ENCODE measurements at regions not wholly inside any gene's neighbourhood (a gene's known extent, or its start where the extent isn't known, plus 50 kb on each side); places are given as distances from the start of the nearest gene placed in this dataset.

DNA sequence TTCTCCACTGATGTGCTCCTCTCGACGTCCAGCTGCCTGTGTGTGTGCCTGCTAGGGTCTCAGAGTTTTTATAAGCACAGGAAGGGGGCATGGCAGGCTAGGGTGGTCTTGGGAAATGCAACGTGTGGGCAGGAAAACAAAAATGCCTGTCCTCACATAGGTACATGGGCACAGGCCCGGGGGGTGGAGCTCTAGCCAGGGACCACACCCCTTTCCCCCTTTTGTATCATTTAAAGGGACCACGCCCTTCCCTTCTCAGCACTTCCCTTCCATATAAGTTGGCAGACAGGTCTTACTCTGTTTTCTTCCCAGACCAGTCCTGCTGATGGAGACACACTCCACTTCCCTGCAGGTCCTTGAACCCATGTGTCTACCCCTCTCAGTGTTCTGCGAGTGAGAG is 645.0 kb downstream of the CBLN2 start:
- Histone ChIP-seq H3K27me3 (replicated peaks; ENCODE audit: control insufficient read depth, insufficient read depth, low read length, poor library complexity, severe bottlenecking) (no peaks in the 10 kb centered on the region), H3K36me3 (ENCODE audit: control insufficient read depth, insufficient read depth, low read length) (no peaks in the 10 kb centered on the region), H3K9me3 (ENCODE audit: control insufficient read depth, low read length) (no peaks in the 10 kb centered on the region), H3K4me1 (ENCODE audit: control insufficient read depth, insufficient read depth, low read length, poor library complexity, severe bottlenecking) (no peaks in the 10 kb centered on the region), H3K27ac (ENCODE audit: insufficient read depth, low read length, poor library complexity, severe bottlenecking) (no peak overlapping the region), H3K4me3 (ENCODE audit: insufficient read depth, low read depth, low read length, poor library complexity, severe bottlenecking) (no peak overlapping the region)
- DNase-seq: no peak

DNA sequence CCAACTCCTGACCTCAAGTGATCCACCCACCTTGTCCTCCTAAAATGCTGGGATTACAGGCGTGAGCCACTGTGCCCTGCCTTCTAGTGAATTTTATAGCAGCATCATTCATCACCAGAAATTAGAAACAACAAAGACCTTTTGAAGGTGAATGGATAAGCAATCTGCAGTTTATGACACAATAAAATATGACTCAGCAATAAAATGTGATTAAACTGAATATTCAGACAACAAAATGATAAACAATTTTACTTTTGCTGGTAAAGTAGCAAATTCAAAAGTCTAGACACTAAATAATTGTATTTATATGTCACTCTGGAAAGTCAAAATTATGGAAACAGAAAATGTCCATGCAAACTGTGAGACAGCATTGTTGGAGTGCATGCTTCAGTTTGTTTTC is 656.6 kb downstream of the CBLN2 start:
- no peaks in the 10 kb centered on the region for H3K9me3 ChIP-seq (ENCODE audit: control insufficient read depth, low read length)
- no peaks in the 10 kb centered on the region for H3K4me1 ChIP-seq (ENCODE audit: control insufficient read depth, insufficient read depth, low read length, poor library complexity, severe bottlenecking)
- H3K27me3 ChIP-seq (replicated peaks; ENCODE audit: control insufficient read depth, insufficient read depth, low read length, poor library complexity, severe bottlenecking): no peaks in the 10 kb centered on the region
- no peaks in the 10 kb centered on the region for H3K36me3 ChIP-seq (ENCODE audit: control insufficient read depth, insufficient read depth, low read length)
- H3K27ac ChIP-seq (ENCODE audit: insufficient read depth, low read length, poor library complexity, severe bottlenecking): no peak overlapping the region
- no peak overlapping the region for H3K4me3 ChIP-seq (ENCODE audit: insufficient read depth, low read depth, low read length, poor library complexity, severe bottlenecking)
- DNase-seq: no peak

DNA sequence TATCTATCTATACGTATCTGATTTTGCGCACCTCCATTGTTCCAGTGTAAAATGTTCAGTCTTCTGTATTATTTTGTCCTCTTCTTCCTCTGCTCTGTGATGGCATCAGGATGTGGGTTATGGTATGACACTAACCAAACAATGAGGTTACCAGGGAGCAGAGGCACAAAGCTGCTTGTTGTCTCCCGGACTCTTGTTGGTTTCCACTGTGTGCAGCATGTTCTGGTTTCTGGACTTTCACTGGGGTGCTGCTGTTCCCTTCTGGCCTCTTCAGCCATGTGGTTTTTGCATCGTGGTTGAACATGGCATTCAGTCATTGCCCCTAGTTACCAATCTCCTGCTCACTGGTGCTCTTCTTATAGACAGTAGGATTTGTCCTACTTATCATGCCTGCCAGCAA is 665.9 kb downstream of the CBLN2 start:
- H3K27ac ChIP-seq (ENCODE audit: insufficient read depth, low read length, poor library complexity, severe bottlenecking): no peak overlapping the region
- no peak overlapping the region for H3K4me3 ChIP-seq (ENCODE audit: insufficient read depth, low read depth, low read length, poor library complexity, severe bottlenecking)
- no peaks in the 10 kb centered on the region for H3K4me1 ChIP-seq (ENCODE audit: control insufficient read depth, insufficient read depth, low read length, poor library complexity, severe bottlenecking)
- no peaks in the 10 kb centered on the region for H3K27me3 ChIP-seq (replicated peaks; ENCODE audit: control insufficient read depth, insufficient read depth, low read length, poor library complexity, severe bottlenecking)
- no peaks in the 10 kb centered on the region for H3K36me3 ChIP-seq (ENCODE audit: control insufficient read depth, insufficient read depth, low read length)
- no peaks in the 10 kb centered on the region for H3K9me3 ChIP-seq (ENCODE audit: control insufficient read depth, low read length)
- no peak for DNase-seq

DNA sequence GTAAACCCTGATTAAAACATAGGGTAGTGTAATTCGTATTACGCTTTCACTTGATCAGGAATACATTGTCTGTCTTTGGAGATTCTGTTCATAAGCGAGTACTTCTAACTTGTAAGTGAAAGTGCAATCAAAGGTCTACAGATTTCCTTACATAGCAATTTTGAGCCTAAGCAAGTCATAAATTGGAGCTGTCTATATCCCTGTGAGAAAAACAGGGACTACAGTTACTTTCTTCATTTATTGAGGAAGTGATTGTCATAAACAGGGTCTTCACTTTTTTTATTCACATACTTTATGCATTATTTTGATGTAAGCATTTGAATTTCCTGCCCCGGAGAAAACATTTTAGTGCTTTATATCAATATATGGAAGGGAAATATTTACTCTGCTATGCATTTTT is 670.4 kb downstream of the CBLN2 start:
- no peaks in the 10 kb centered on the region for H3K36me3 ChIP-seq (ENCODE audit: control insufficient read depth, insufficient read depth, low read length)
- no peak for DNase-seq
- H3K27ac ChIP-seq (ENCODE audit: insufficient read depth, low read length, poor library complexity, severe bottlenecking): no peak overlapping the region
- no peaks in the 10 kb centered on the region for H3K27me3 ChIP-seq (replicated peaks; ENCODE audit: control insufficient read depth, insufficient read depth, low read length, poor library complexity, severe bottlenecking)
- H3K4me1 ChIP-seq (ENCODE audit: control insufficient read depth, insufficient read depth, low read length, poor library complexity, severe bottlenecking): no peaks in the 10 kb centered on the region
- no peak overlapping the region for H3K4me3 ChIP-seq (ENCODE audit: insufficient read depth, low read depth, low read length, poor library complexity, severe bottlenecking)
- no peaks in the 10 kb centered on the region for H3K9me3 ChIP-seq (ENCODE audit: control insufficient read depth, low read length)

DNA sequence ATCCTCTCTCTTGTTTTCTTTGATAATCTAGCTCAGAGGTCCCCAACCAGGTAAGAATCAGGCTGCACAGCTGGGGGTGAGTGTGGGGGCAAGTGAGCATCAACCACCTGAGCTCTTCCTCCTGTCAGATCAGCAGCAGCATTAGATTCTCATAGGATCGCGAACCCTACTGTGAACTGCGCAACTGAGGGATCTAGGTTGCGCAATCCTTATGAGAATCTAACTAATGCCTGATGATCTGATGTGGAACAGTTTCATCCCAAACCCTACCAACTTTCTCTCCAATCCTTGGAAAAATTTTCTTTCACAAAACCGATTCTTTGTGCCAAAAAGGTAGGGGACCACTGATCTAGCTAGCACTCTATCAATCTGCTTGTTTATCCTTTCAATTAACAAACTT is 678.3 kb downstream of the CBLN2 start:
- H3K36me3 ChIP-seq (ENCODE audit: control insufficient read depth, insufficient read depth, low read length): no peaks in the 10 kb centered on the region
- H3K4me1 ChIP-seq (ENCODE audit: control insufficient read depth, insufficient read depth, low read length, poor library complexity, severe bottlenecking): no peaks in the 10 kb centered on the region
- DNase-seq: no peak
- no peaks in the 10 kb centered on the region for H3K27me3 ChIP-seq (replicated peaks; ENCODE audit: control insufficient read depth, insufficient read depth, low read length, poor library complexity, severe bottlenecking)
- no peak overlapping the region for H3K4me3 ChIP-seq (ENCODE audit: insufficient read depth, low read depth, low read length, poor library complexity, severe bottlenecking)
- no peaks in the 10 kb centered on the region for H3K9me3 ChIP-seq (ENCODE audit: control insufficient read depth, low read length)
- H3K27ac ChIP-seq (ENCODE audit: insufficient read depth, low read length, poor library complexity, severe bottlenecking): no peak overlapping the region

DNA sequence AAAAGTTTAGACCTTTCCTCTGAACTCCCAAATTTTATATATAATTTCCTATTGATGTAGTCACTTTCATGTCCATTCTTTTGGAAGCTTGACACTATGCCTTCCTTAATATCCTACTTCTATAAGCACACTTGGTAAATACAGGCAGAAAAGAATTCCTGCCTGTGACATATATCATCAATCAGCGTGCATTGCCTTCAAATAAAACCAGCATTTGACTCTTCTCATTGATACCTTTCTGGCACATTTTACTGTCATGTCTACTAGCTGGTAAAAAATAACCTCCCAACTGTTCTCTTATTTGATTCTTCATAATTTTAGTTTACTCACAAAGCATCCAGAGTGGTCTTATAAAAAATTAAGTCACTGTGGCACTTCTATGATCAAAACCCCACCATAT is 693.5 kb downstream of the CBLN2 start:
- no peaks in the 10 kb centered on the region for H3K4me1 ChIP-seq (ENCODE audit: control insufficient read depth, insufficient read depth, low read length, poor library complexity, severe bottlenecking)
- no peaks in the 10 kb centered on the region for H3K27me3 ChIP-seq (replicated peaks; ENCODE audit: control insufficient read depth, insufficient read depth, low read length, poor library complexity, severe bottlenecking)
- H3K4me3 ChIP-seq (ENCODE audit: insufficient read depth, low read depth, low read length, poor library complexity, severe bottlenecking): no peak overlapping the region
- H3K9me3 ChIP-seq (ENCODE audit: control insufficient read depth, low read length): no peaks in the 10 kb centered on the region
- no peak for DNase-seq
- H3K27ac ChIP-seq (ENCODE audit: insufficient read depth, low read length, poor library complexity, severe bottlenecking): no peak overlapping the region
- no peaks in the 10 kb centered on the region for H3K36me3 ChIP-seq (ENCODE audit: control insufficient read depth, insufficient read depth, low read length)

DNA sequence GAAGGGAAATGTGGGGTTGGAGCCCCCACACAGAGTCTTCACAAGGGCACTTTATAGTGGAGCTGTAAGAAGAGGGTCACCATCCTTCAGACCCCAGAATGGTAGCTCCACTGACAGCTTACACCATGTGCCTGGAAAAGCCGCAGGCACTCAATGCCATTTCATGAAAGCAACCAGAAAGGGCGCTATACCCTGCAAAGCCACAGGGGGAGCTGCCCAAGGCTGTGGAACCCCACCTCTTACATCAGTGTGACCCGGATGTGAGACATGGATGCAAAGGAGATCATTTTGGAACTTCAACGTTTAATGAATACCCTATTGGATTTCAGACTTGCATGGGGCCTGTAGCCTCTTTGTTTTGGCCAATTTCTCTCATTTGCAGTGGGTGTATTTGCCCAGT is 694.7 kb downstream of the CBLN2 start:
- no peaks in the 10 kb centered on the region for H3K36me3 ChIP-seq (ENCODE audit: control insufficient read depth, insufficient read depth, low read length)
- no peak overlapping the region for H3K27ac ChIP-seq (ENCODE audit: insufficient read depth, low read length, poor library complexity, severe bottlenecking)
- no peak overlapping the region for H3K4me3 ChIP-seq (ENCODE audit: insufficient read depth, low read depth, low read length, poor library complexity, severe bottlenecking)
- H3K27me3 ChIP-seq (replicated peaks; ENCODE audit: control insufficient read depth, insufficient read depth, low read length, poor library complexity, severe bottlenecking): no peaks in the 10 kb centered on the region
- DNase-seq: no peak
- H3K9me3 ChIP-seq (ENCODE audit: control insufficient read depth, low read length): no peaks in the 10 kb centered on the region
- no peaks in the 10 kb centered on the region for H3K4me1 ChIP-seq (ENCODE audit: control insufficient read depth, insufficient read depth, low read length, poor library complexity, severe bottlenecking)

DNA sequence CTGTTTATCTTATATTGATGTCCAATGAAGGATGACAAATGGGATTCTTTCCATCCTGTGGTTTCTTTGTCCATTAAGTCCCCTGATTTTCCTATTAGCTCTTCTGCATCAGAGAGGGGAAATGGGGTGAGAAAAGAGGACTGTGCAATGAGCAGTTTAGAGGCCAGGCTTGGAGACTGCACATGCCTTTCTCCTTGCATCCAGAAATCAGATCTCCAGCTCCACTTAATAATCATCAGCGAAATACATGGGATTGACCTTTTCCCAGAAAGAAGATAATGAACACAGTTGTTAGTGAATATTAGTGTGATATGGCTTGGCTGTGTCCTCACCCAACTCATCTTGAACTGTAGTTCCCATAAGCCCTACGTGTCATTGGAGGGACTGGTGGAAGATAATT is 697.4 kb downstream of the CBLN2 start:
- DNase-seq: no peak
- no peaks in the 10 kb centered on the region for H3K36me3 ChIP-seq (ENCODE audit: control insufficient read depth, insufficient read depth, low read length)
- no peaks in the 10 kb centered on the region for H3K27me3 ChIP-seq (replicated peaks; ENCODE audit: control insufficient read depth, insufficient read depth, low read length, poor library complexity, severe bottlenecking)
- no peak overlapping the region for H3K4me3 ChIP-seq (ENCODE audit: insufficient read depth, low read depth, low read length, poor library complexity, severe bottlenecking)
- H3K9me3 ChIP-seq (ENCODE audit: control insufficient read depth, low read length): no peaks in the 10 kb centered on the region
- H3K27ac ChIP-seq (ENCODE audit: insufficient read depth, low read length, poor library complexity, severe bottlenecking): no peak overlapping the region
- no peaks in the 10 kb centered on the region for H3K4me1 ChIP-seq (ENCODE audit: control insufficient read depth, insufficient read depth, low read length, poor library complexity, severe bottlenecking)

DNA sequence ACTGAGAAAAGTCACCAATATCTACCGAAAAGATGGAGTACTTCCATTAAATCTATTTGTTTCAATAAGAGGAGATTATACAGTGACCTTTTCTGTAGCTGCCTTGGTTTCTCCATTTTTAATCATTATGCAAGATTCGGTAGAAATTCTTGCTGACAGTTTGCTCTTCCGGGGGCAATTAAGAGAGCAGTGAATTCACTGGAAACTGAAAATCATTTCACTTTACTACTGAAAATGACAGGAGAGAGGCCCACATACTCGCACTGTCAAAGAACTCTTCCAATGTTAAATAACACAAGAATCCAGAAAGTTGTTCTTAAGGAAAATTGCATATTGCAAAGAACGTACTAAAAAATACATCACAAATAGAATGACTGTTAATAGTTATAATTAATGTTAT is 699.3 kb downstream of the CBLN2 start:
- Histone ChIP-seq H3K9me3 (ENCODE audit: control insufficient read depth, low read length) (no peaks in the 10 kb centered on the region), H3K36me3 (ENCODE audit: control insufficient read depth, insufficient read depth, low read length) (no peaks in the 10 kb centered on the region), H3K27me3 (replicated peaks; ENCODE audit: control insufficient read depth, insufficient read depth, low read length, poor library complexity, severe bottlenecking) (no peaks in the 10 kb centered on the region), H3K27ac (ENCODE audit: insufficient read depth, low read length, poor library complexity, severe bottlenecking) (no peak overlapping the region), H3K4me3 (ENCODE audit: insufficient read depth, low read depth, low read length, poor library complexity, severe bottlenecking) (no peak overlapping the region), H3K4me1 (ENCODE audit: control insufficient read depth, insufficient read depth, low read length, poor library complexity, severe bottlenecking) (no peaks in the 10 kb centered on the region)
- no peak for DNase-seq

DNA sequence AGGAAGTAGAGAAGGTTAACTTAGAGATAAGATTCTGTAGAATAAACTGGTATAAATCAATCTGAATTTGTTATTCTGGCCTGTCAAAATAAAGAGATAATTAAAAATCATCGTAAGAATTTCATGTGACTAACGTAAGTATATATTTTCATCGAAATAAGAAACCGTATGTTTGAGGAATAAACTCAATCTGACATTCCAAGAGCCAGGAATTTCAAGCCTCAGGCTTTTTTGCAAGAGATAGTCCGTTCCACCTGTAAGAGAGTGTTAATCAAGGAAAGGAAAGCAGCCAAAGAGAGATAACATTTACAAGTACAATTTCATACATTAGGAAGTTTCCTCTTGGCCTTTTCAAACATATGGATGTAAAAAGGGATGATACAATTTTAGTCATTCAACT is 701.5 kb downstream of the CBLN2 start:
- no peak overlapping the region for H3K4me3 ChIP-seq (ENCODE audit: insufficient read depth, low read depth, low read length, poor library complexity, severe bottlenecking)
- H3K9me3 ChIP-seq (ENCODE audit: control insufficient read depth, low read length): no peaks in the 10 kb centered on the region
- H3K27ac ChIP-seq (ENCODE audit: insufficient read depth, low read length, poor library complexity, severe bottlenecking): no peak overlapping the region

DNA sequence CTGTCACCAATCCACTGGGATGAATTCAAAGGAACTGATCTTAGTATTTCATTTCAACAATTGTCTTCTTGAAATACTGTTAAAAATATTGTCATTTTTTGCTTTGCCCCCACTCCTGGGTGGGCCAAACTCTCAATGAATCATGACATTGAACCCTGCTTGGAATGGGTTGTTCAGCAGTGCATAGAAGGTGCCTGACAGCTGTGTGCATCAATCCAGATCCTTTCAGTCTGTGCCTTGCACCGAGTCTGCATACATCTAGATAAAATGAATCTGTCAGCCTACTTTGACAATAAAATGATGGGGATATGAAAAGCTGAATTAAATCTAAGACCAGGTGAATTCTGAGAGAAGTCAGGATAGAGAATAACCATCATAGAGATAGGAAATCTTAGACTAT is 706.6 kb downstream of the CBLN2 start:
- no peaks in the 10 kb centered on the region for H3K9me3 ChIP-seq (ENCODE audit: control insufficient read depth, low read length)
- no peak overlapping the region for H3K27ac ChIP-seq (ENCODE audit: insufficient read depth, low read length, poor library complexity, severe bottlenecking)
- no peaks in the 10 kb centered on the region for H3K36me3 ChIP-seq (ENCODE audit: control insufficient read depth, insufficient read depth, low read length)
- H3K4me1 ChIP-seq (ENCODE audit: control insufficient read depth, insufficient read depth, low read length, poor library complexity, severe bottlenecking): no peaks in the 10 kb centered on the region
- no peak for DNase-seq
- H3K27me3 ChIP-seq (replicated peaks; ENCODE audit: control insufficient read depth, insufficient read depth, low read length, poor library complexity, severe bottlenecking): no peaks in the 10 kb centered on the region
- H3K4me3 ChIP-seq (ENCODE audit: insufficient read depth, low read depth, low read length, poor library complexity, severe bottlenecking): no peak overlapping the region

More for the DNA sequence above, 701.5 kb downstream of the CBLN2 start:
- Histone ChIP-seq H3K27me3 (replicated peaks; ENCODE audit: control insufficient read depth, insufficient read depth, low read length, poor library complexity, severe bottlenecking) (no peaks in the 10 kb centered on the region), H3K36me3 (ENCODE audit: control insufficient read depth, insufficient read depth, low read length) (no peaks in the 10 kb centered on the region), H3K4me1 (ENCODE audit: control insufficient read depth, insufficient read depth, low read length, poor library complexity, severe bottlenecking) (no peaks in the 10 kb centered on the region)
- DNase-seq: no peak

All from effector memory CD4-positive, alpha-beta T cell (primary cell).